T-helper 2 cell treated with Interferon-gamma antibody and Interleukin-4, amounts not matched to agents 5 μg/mL and 100 μg/mL, for 36 hours (primary cell): ENCODE measurements at regions not wholly inside any gene's neighbourhood (a gene's known extent, or its start where the extent isn't known, plus 50 kb on each side); places are given as distances from the start of the nearest gene placed in this dataset.
A peak's percentile ranks its signal among the peaks of the same experiment; 100 is the strongest.

Experiments used
- DNase-seq: peaks from one replicate; pipeline ENCODE4 v3.0.0; 2021; ENCODE audit warnings: low spot score
- H3K27ac Mint-ChIP-seq: one replicate; pipeline ENCODE4 v1.8.0; 2021; ENCODE audit warnings: mild to moderate bottlenecking, mixed read lengths
- H3K27me3 Mint-ChIP-seq: one replicate; pipeline ENCODE4 v1.8.0; 2021; ENCODE audit warnings: low read depth, mixed read lengths
- H3K36me3 Mint-ChIP-seq: one replicate; pipeline ENCODE4 v1.8.0; 2021; ENCODE audit warnings: low read depth, mixed read lengths
- H3K4me1 Mint-ChIP-seq: one replicate; pipeline ENCODE4 v1.8.0; 2021; ENCODE audit warnings: low read depth, mixed read lengths
- H3K4me3 Mint-ChIP-seq: one replicate; pipeline ENCODE4 v1.8.0; 2022; ENCODE audit warnings: mild to moderate bottlenecking, moderate library complexity, mixed read lengths
- H3K9me3 Mint-ChIP-seq: one replicate; pipeline ENCODE4 v1.8.0; 2021; ENCODE audit warnings: mixed read lengths

GRCh38 chr11:104830508-104830907 is 67.8 kb downstream of the CASP12 start:
- Mint-ChIP-seq H3K27ac (no peak overlapping the region), H3K4me3 (no peak overlapping the region), H3K4me1 (peaks cover 6% of the 10 kb centered on the region), H3K9me3 (no peaks in the 10 kb centered on the region), H3K27me3 (peaks cover 2% of the 10 kb centered on the region), H3K36me3 (no peaks in the 10 kb centered on the region)
- no peak for DNase-seq

- Mint-ChIP-seq H3K27me3 (peaks cover 2% of the 10 kb centered on the region), H3K36me3 (no peaks in the 10 kb centered on the region), H3K4me1 (peaks cover 6% of the 10 kb centered on the region), H3K4me3 (no peak overlapping the region), H3K9me3 (no peaks in the 10 kb centered on the region), H3K27ac (no peak overlapping the region)
- DNase-seq = no peak
These were observed 68.2 kb downstream of the CASP12 start for GRCh38 chr11:104830080-104830479.

- Mint-ChIP-seq H3K9me3 (no peaks in the 10 kb centered on the region), H3K27ac (no peak overlapping the region), H3K4me3 (no peak overlapping the region), H3K36me3 (no peaks in the 10 kb centered on the region), H3K27me3 (peaks cover 3% of the 10 kb centered on the region), H3K4me1 (peaks cover 6% of the 10 kb centered on the region)
- DNase-seq = no peak
These were observed 71.5 kb downstream of the CASP12 start for GRCh38 chr11:104826772-104827171.

GRCh38 chr11:104823657-104824056 is 74.6 kb downstream of the CASP12 start:
- Mint-ChIP-seq H3K27me3 (peaks cover 5% of the 10 kb centered on the region), H3K4me3 (no peak overlapping the region), H3K9me3 (no peaks in the 10 kb centered on the region), H3K27ac (no peak overlapping the region), H3K4me1 (peaks cover 6% of the 10 kb centered on the region), H3K36me3 (no peaks in the 10 kb centered on the region)
- DNase-seq = no peak

- no peaks in the 10 kb centered on the region for H3K4me1 Mint-ChIP-seq
- no peak overlapping the region for H3K27ac Mint-ChIP-seq
- no peaks in the 10 kb centered on the region for H3K9me3 Mint-ChIP-seq
- no peak for DNase-seq
- H3K4me3 Mint-ChIP-seq = no peak overlapping the region
- no peaks in the 10 kb centered on the region for H3K36me3 Mint-ChIP-seq
- H3K27me3 Mint-ChIP-seq = peaks cover 5% of the 10 kb centered on the region
These were observed 77.8 kb downstream of the CASP12 start for GRCh38 chr11:104820431-104820830.

DNA sequence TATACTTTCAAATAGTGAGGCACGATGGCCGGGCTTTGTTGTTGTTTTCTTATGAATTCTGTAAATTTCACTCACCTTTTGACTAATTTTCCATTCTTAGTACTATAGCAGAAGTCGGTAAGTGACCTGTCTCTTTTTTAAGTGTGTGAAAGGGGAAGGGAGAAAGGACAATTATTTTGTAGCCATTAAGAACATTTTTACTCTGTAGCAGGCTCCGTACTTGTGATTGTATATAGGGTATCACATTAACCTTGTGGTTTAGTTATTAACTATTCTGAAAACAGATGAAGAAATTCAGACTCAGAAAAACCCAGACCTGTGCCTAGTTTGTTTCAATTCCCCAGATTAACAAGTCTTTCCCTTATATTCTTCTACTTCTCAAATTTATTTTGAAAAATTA is 78.7 kb downstream of the CASP12 start:
- Mint-ChIP-seq H3K4me3 (no peak overlapping the region), H3K4me1 (no peaks in the 10 kb centered on the region), H3K36me3 (no peaks in the 10 kb centered on the region), H3K27ac (no peak overlapping the region), H3K9me3 (no peaks in the 10 kb centered on the region), H3K27me3 (peaks cover 5% of the 10 kb centered on the region)
- DNase-seq = no peak

DNA sequence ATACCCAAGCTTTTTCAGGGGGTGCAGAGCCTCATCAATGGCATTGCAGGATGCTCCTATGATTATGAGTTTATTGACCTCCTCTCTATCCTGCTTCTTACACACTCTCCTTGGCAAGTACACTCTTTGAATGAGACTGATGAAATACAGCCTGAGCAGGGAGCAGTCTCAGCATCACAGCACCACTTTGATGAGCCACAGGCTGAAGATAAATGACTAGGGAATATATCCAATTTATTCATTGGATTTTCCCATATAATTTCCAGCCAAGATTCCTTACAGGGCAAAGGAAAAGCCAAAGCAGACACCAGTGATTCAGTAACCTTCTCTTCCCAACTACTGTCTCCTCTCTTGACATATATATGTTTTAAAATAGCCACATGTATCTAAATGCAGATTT is 79.2 kb downstream of the CASP12 start:
- no peaks in the 10 kb centered on the region for H3K36me3 Mint-ChIP-seq
- no peak overlapping the region for H3K4me3 Mint-ChIP-seq
- no peak overlapping the region for H3K27ac Mint-ChIP-seq
- DNase-seq = no peak
- peaks cover 2% of the 10 kb centered on the region for H3K27me3 Mint-ChIP-seq
- no peaks in the 10 kb centered on the region for H3K4me1 Mint-ChIP-seq
- no peaks in the 10 kb centered on the region for H3K9me3 Mint-ChIP-seq

GRCh38 chr11:104817973-104818372 is 80.3 kb downstream of the CASP12 start:
- no peak for DNase-seq
- Mint-ChIP-seq H3K27me3 (peaks cover 2% of the 10 kb centered on the region), H3K9me3 (no peaks in the 10 kb centered on the region), H3K4me1 (no peaks in the 10 kb centered on the region), H3K4me3 (no peak overlapping the region), H3K36me3 (no peaks in the 10 kb centered on the region), H3K27ac (no peak overlapping the region)

- no peaks in the 10 kb centered on the region for H3K36me3 Mint-ChIP-seq
- H3K9me3 Mint-ChIP-seq = no peaks in the 10 kb centered on the region
- no peaks in the 10 kb centered on the region for H3K4me1 Mint-ChIP-seq
- no peak for DNase-seq
- no peak overlapping the region for H3K4me3 Mint-ChIP-seq
- H3K27me3 Mint-ChIP-seq = no peaks in the 10 kb centered on the region
- H3K27ac Mint-ChIP-seq = no peak overlapping the region
These were observed 84.7 kb downstream of the CASP12 start for GRCh38 chr11:104813532-104813931.

DNA sequence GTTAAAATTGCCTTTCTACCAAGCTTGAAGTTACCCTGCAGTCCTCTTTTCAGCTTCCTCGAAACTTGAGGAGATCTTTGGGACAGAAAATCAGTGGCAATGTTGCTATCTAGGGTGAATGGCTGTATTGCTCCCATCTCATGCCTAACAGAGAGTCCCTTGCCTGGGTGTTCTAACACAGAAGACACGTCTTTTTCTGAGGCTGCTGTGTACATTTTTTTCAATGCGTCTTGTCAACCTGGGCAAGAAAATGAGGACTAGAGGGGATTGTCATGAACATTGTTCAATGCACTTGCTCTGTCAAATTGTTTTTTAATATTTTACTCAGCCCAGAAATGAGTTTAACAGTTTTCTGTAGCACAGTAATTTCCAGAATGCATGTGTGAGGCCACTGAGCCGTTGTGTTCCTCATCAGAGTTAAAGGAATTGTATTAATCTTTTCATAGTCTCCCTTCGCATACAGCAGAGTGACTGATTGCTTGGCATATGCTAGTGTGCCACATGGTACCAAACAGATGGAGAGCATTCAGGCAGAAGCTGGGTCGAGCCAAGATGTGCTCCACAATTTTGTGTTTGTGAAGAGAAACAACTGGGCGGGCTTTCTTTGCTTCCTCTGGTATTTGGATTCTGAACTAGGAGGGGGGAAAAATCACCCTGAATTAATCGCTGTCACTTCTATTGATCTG is 86.0 kb downstream of the CASP12 start:
- Mint-ChIP-seq H3K9me3 (no peaks in the 10 kb centered on the region), H3K27me3 (no peaks in the 10 kb centered on the region), H3K4me1 (no peaks in the 10 kb centered on the region)

GRCh38 chr11:104803776-104804175 is 94.5 kb downstream of the CASP12 start:
- Mint-ChIP-seq H3K9me3 (no peaks in the 10 kb centered on the region), H3K27me3 (no peaks in the 10 kb centered on the region), H3K27ac (no peak overlapping the region), H3K4me3 (no peak overlapping the region), H3K4me1 (peaks cover 22% of the 10 kb centered on the region), H3K36me3 (no peaks in the 10 kb centered on the region)
- no peak for DNase-seq

More for the DNA sequence above, 86.0 kb downstream of the CASP12 start:
- no peak for DNase-seq
- H3K36me3 Mint-ChIP-seq = no peaks in the 10 kb centered on the region
- no peak overlapping the region for H3K4me3 Mint-ChIP-seq
- no peak overlapping the region for H3K27ac Mint-ChIP-seq

DNA sequence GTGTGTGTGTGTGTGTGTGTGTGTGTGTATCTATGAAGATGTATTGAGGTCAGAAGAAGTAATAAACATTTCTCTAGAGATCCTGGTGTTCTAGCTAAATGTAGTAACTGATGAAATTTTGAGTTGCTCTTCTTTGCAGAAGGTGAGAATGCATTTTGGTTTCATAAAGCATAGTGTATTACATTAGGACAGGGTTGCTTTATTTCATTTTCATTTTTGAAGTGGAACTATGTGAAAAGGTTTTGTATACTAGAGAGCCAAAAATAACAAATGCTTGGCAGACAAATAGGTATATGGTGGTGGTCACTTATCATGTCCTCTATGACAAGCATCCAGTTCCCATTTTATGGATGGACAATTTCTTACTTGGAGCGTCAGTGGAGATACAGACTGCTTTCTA is 99.0 kb downstream of the CASP12 start:
- Mint-ChIP-seq H3K27me3 (no peaks in the 10 kb centered on the region), H3K27ac (peak overlapping the region; percentile 92), H3K9me3 (peaks cover 21% of the 10 kb centered on the region), H3K36me3 (peaks cover 11% of the 10 kb centered on the region), H3K4me3 (peak overlapping the region; percentile 81), H3K4me1 (peaks cover 38% of the 10 kb centered on the region)
- no peak for DNase-seq

DNA sequence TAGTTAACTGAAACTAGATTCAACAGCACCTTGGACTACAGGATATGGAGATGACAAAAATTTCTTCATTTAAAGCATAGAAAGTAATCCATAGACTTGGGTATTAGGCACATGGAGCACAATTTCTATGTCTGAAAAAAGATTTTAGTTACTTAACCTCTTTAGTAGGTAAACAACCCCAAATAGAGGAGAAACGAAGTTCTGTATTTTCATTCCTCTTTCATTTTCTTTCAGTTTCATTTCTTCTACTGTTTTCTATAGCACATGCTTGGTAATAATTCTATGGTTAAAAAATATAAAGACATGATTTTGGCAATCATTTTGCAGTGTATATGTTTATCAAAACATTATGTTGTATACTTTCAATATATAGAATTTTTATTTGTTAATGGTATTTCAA is 99.5 kb downstream of the CASP12 start:
- peaks cover 21% of the 10 kb centered on the region for H3K9me3 Mint-ChIP-seq
- no peak for DNase-seq
- H3K27me3 Mint-ChIP-seq = no peaks in the 10 kb centered on the region
- H3K4me1 Mint-ChIP-seq = peaks cover 36% of the 10 kb centered on the region
- H3K36me3 Mint-ChIP-seq = peaks cover 11% of the 10 kb centered on the region
- H3K27ac Mint-ChIP-seq = peak overlapping the region; percentile 92
- peak overlapping the region; percentile 81 for H3K4me3 Mint-ChIP-seq

DNA sequence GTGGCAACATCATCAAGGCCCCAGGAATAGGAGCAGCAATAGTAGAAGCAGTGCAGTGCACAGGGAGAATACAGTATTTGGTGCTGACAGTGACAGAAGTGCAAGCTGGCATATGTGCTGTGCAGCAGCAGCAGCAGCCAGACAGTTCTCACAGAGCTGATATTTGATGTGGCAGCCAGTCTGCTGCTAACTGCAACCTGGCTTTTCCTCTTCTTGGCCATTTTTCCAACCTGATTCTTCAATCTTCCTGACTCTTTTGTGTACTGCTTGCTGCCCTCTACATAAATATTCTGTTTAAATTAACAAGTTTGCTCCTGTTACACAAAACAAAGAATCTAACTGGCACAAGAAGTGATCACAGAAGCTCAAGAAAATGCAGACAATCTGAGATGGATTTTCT is 102.0 kb downstream of the CASP12 start:
- DNase-seq = no peak
- H3K27ac Mint-ChIP-seq = no peak overlapping the region
- no peak overlapping the region for H3K4me3 Mint-ChIP-seq
- peaks cover 21% of the 10 kb centered on the region for H3K9me3 Mint-ChIP-seq
- peaks cover 11% of the 10 kb centered on the region for H3K36me3 Mint-ChIP-seq
- H3K27me3 Mint-ChIP-seq = no peaks in the 10 kb centered on the region
- peaks cover 36% of the 10 kb centered on the region for H3K4me1 Mint-ChIP-seq
